Right lobe of liver (tissue), 6 donors: ENCODE measurements at regions not wholly inside any gene's neighbourhood (a gene's known extent, or its start where the extent isn't known, plus 50 kb on each side); places are given as distances from the start of the nearest gene placed in this dataset.

Source experiments
- ATAC-seq, 4 donors: fragments of 200-7000 bp; cut with Tn5 transposase; one replicate each; pipeline ENCODE4 v1.9.1; 2020; ENCODE audit warnings: mild to moderate bottlenecking in 4 of 4, moderate library complexity in 4 of 4
- DNase-seq, 3 donors: peaks; one replicate each; pipeline ENCODE4 v3.0.0-alpha.2; 2020
- H3K27ac ChIP-seq, 3 donors: fragments of 200-600 bp; one replicate each; pipeline ENCODE4 v1.8.0; 2022
- H3K27me3 ChIP-seq, 2 donors: fragments of 200-600 bp; one replicate each; pipeline ENCODE4 v1.8.0; 2022
- H3K36me3 ChIP-seq, 4 donors: fragments of 200-600 bp; sonication (generic) in 1 of 4; one replicate each; pipeline versions ENCODE4 v1.5.1 to v1.8.0; 2017 to 2022; ENCODE audit warnings: control low read depth in 1 of 4
- H3K4me1 ChIP-seq, 4 donors: fragments of 200-600 bp; sonication (generic) in 1 of 4; one replicate each; pipeline versions ENCODE4 v1.5.1 to v1.8.0; 2017 to 2022; ENCODE audit warnings: control low read depth in 1 of 4
- H3K4me3 ChIP-seq, 3 donors: fragments of 200-600 bp; one replicate each; pipeline ENCODE4 v1.8.0; 2022
- H3K9me3 ChIP-seq, 4 donors: fragments of 200-600 bp; sonication (generic) in 1 of 4; one replicate each; pipeline versions ENCODE4 v1.5.1 to v1.8.0; 2017 to 2022; ENCODE audit warnings: control low read depth in 1 of 4
- CTCF ChIP-seq, 4 donors: fragments of 200-600 bp in 3 of 4; fragments of 450-650 bp in 1 of 4; IDR thresholded peaks; one replicate each; pipeline versions ENCODE4 v1.5.1 to v1.8.0; 2016 to 2022; ENCODE audit warnings: antibody characterized with exemption in 4 of 4, mild to moderate bottlenecking in 2 of 4
- POLR2A ChIP-seq: fragments of 450-650 bp; IDR thresholded peaks from one replicate; pipeline ENCODE4 v1.6.1; 2017; ENCODE audit warnings: antibody characterized with exemption, mild to moderate bottlenecking
- WGBS: methylation state at CpG from one replicate; pipeline ENCODE4 v1.1.6; 2018; ENCODE audit warnings: low coverage, low lambda C conversion rate; ENCODE audit not compliant: insufficient coverage; ENCODE audit errors: missing lambda C conversion rate; 5-methylcytosine and 5-hydroxymethylcytosine counted together
- intact Hi-C, 2 donors: fragments of 100-400 bp; cut with DNase I; formaldehyde crosslinking; loops; one replicate each; pipeline versions ENCODE4 v1.11.2 to v1.14.1; 2022
- donor health status: DM: no; HTN: yes; CAD: no.
- donor health status: DM: no; HTN: no; CAD: no.
- donor health status: DM: no; HTN: no; CAD: no.
- donor health status: DM: no; HTN: yes; CAD: no.
- donor health status: DM: no; HTN: yes; CAD: no.

- no peak overlapping the region for H3K27ac ChIP-seq
- 39% methylated on average over 8 of the region's 8 CpGs for WGBS
- H3K36me3 ChIP-seq: no peaks in the 10 kb centered on the region
- no peaks in the 10 kb centered on the region for H3K27me3 ChIP-seq
- no peaks in the 10 kb centered on the region for H3K9me3 ChIP-seq
- H3K4me3 ChIP-seq: no peak overlapping the region
- TF ChIP-seq POLR2A (no peak), CTCF (IDR thresholded peaks at IDR 0.05) (no peak)
- no peaks in the 10 kb centered on the region for H3K4me1 ChIP-seq
- DNase-seq: no peak
- no peak for ATAC-seq
- intact Hi-C loops: no loop called here
Observed at GRCh38 chr5:174259696-174260420, 214.4 kb downstream of the NSG2 start.

- DNase-seq (no peak), ATAC-seq (peak in 3 of 4 donors; percentile 26 to 51 (median 39))
- Histone ChIP-seq H3K9me3 (no peaks in the 10 kb centered on the region), H3K27me3 (no peaks in the 10 kb centered on the region), H3K36me3 (no peaks in the 10 kb centered on the region), H3K4me1 (no peaks in the 10 kb centered on the region), H3K27ac (no peak overlapping the region), H3K4me3 (no peak overlapping the region)
- intact Hi-C loops: no loop called here
- no peak for TF ChIP-seq POLR2A
- TF ChIP-seq CTCF (IDR thresholded peaks at IDR 0.05): no peak
- 33% methylated on average over 1 of the region's 1 CpG for WGBS
Observed at GRCh38 chr5:174271316-174271715, 225.8 kb downstream of the NSG2 start.

- DNase-seq (no peak), ATAC-seq (no peak)
- H3K27ac ChIP-seq: no peak overlapping the region
- no peaks in the 10 kb centered on the region for H3K4me1 ChIP-seq
- no peaks in the 10 kb centered on the region for H3K9me3 ChIP-seq
- intact Hi-C loops: no loop called here
- no peaks in the 10 kb centered on the region for H3K36me3 ChIP-seq
- TF ChIP-seq POLR2A (no peak), CTCF (IDR thresholded peaks at IDR 0.05) (no peak)
- H3K4me3 ChIP-seq: no peak overlapping the region
- 61% methylated on average over 2 of the region's 2 CpGs for WGBS
- H3K27me3 ChIP-seq: no peaks in the 10 kb centered on the region
Observed at GRCh38 chr5:174272671-174273070, 227.2 kb downstream of the NSG2 start.

GRCh38 chr5:174273325-174273724, 227.8 kb downstream of the NSG2 start:
- no peak for TF ChIP-seq POLR2A
- no peak for TF ChIP-seq CTCF (IDR thresholded peaks at IDR 0.05)
- no peak for ATAC-seq
- no peak for DNase-seq
- no peaks in the 10 kb centered on the region for H3K27me3 ChIP-seq
- no peaks in the 10 kb centered on the region for H3K9me3 ChIP-seq
- H3K27ac ChIP-seq: no peak overlapping the region
- intact Hi-C loops: no loop called here
- H3K36me3 ChIP-seq: no peaks in the 10 kb centered on the region
- WGBS: 51% methylated on average over 4 of the region's 4 CpGs
- no peaks in the 10 kb centered on the region for H3K4me1 ChIP-seq
- H3K4me3 ChIP-seq: no peak overlapping the region
